KMS-11 (cell line): ENCODE measurements at regions not wholly inside any gene's neighbourhood (a gene's known extent, or its start where the extent isn't known, plus 50 kb on each side); places are given as distances from the start of the nearest gene placed in this dataset.

Experiments used
- H2AFZ ChIP-seq: fragments of 200-600 bp; sonication (generic); 2 replicates; pipeline ENCODE4 v1.6.1; 2016; ENCODE audit warnings: antibody characterized with exemption, mixed run types, low read depth
- H3K27ac ChIP-seq: fragments of 200-600 bp; sonication (generic); 2 replicates; pipeline ENCODE4 v1.6.1; 2016; ENCODE audit warnings: mild to moderate bottlenecking, mixed run types
- H3K27me3 ChIP-seq: fragments of 200-600 bp; sonication (generic); 2 replicates; pipeline ENCODE4 v1.6.1; 2017; ENCODE audit warnings: mild to moderate bottlenecking, low read depth, mixed run types, moderate library complexity; ENCODE audit not compliant: insufficient read depth
- H3K36me3 ChIP-seq: fragments of 200-600 bp; sonication (generic); 2 replicates; pipeline ENCODE4 v1.6.1; 2017; ENCODE audit warnings: mild to moderate bottlenecking, mixed run types; ENCODE audit not compliant: insufficient read depth
- H3K4me1 ChIP-seq: fragments of 200-600 bp; sonication (generic); 2 replicates; pipeline ENCODE4 v1.6.1; 2016; ENCODE audit warnings: mild to moderate bottlenecking, low read depth, mixed run types; ENCODE audit not compliant: poor library complexity, severe bottlenecking
- H3K4me2 ChIP-seq: fragments of 200-600 bp; sonication (generic); 2 replicates; pipeline ENCODE4 v1.7.0; 2016; ENCODE audit warnings: mild to moderate bottlenecking, mixed run types
- H3K4me3 ChIP-seq: fragments of 200-600 bp; sonication (generic); IDR thresholded peaks from 2 replicates; pipeline ENCODE4 v1.6.1; 2017; ENCODE audit warnings: low read depth, low read length, mixed read lengths; ENCODE audit not compliant: insufficient read depth
- H3K79me2 ChIP-seq: fragments of 200-600 bp; sonication (generic); 2 replicates; pipeline ENCODE4 v1.6.1; 2016; ENCODE audit warnings: low read depth, mixed run types; ENCODE audit not compliant: insufficient read depth
- H3K9ac ChIP-seq: fragments of 200-600 bp; sonication (generic); 2 replicates; pipeline ENCODE4 v1.6.1; 2016; ENCODE audit warnings: mild to moderate bottlenecking, mixed run types
- H4K20me1 ChIP-seq: fragments of 200-600 bp; sonication (generic); 2 replicates; pipeline ENCODE4 v1.6.1; 2016; ENCODE audit warnings: mild to moderate bottlenecking, mixed run types; ENCODE audit not compliant: insufficient read depth
- CTCF ChIP-seq: fragments of 200-600 bp; sonication (generic); conservative IDR thresholded peaks from 2 replicates; pipeline ENCODE4 v1.6.1; 2017; ENCODE audit warnings: low read depth, mild to moderate bottlenecking, antibody characterized with exemption, low read length, moderate library complexity, mixed read lengths

GRCh38 chr7:55272328-55272727, 92.8 kb upstream of the LANCL2 start:
- Histone ChIP-seq H3K9ac (no peak overlapping the region), H3K4me1 (no peaks in the 10 kb centered on the region), H3K4me3 (no peak overlapping the region), H3K79me2 (no peaks in the 10 kb centered on the region), H2AFZ (no peak overlapping the region), H3K27ac (no peak overlapping the region), H3K36me3 (no peaks in the 10 kb centered on the region), H3K27me3 (no peaks in the 10 kb centered on the region), H3K4me2 (no peak overlapping the region), H4K20me1 (no peaks in the 10 kb centered on the region)
- TF ChIP-seq CTCF, result no peak

GRCh38 chr7:55273186-55273980, 91.8 kb upstream of the LANCL2 start:
- Histone ChIP-seq H3K4me1 (no peaks in the 10 kb centered on the region), H3K27me3 (no peaks in the 10 kb centered on the region), H4K20me1 (no peaks in the 10 kb centered on the region), H3K27ac (no peak overlapping the region), H2AFZ (no peak overlapping the region), H3K4me3 (no peak overlapping the region), H3K79me2 (no peaks in the 10 kb centered on the region), H3K9ac (no peak overlapping the region), H3K36me3 (no peaks in the 10 kb centered on the region), H3K4me2 (no peak overlapping the region)
- no peak for TF ChIP-seq CTCF

GRCh38 chr7:55274156-55274555, 91.0 kb upstream of the LANCL2 start:
- H3K9ac ChIP-seq, result no peak overlapping the region
- no peak overlapping the region for H3K27ac ChIP-seq
- no peaks in the 10 kb centered on the region for H4K20me1 ChIP-seq
- H3K4me2 ChIP-seq, result no peak overlapping the region
- no peaks in the 10 kb centered on the region for H3K27me3 ChIP-seq
- no peak for TF ChIP-seq CTCF
- H3K36me3 ChIP-seq, result no peaks in the 10 kb centered on the region
- no peaks in the 10 kb centered on the region for H3K79me2 ChIP-seq
- no peak overlapping the region for H3K4me3 ChIP-seq
- H3K4me1 ChIP-seq, result no peaks in the 10 kb centered on the region
- no peak overlapping the region for H2AFZ ChIP-seq

- Histone ChIP-seq H3K27ac (no peak overlapping the region), H4K20me1 (no peaks in the 10 kb centered on the region), H2AFZ (no peak overlapping the region), H3K79me2 (no peaks in the 10 kb centered on the region), H3K9ac (no peak overlapping the region), H3K4me1 (no peaks in the 10 kb centered on the region), H3K4me3 (no peak overlapping the region), H3K27me3 (no peaks in the 10 kb centered on the region), H3K4me2 (no peak overlapping the region), H3K36me3 (no peaks in the 10 kb centered on the region)
- no peak for TF ChIP-seq CTCF
These were observed 89.6 kb upstream of the LANCL2 start for GRCh38 chr7:55275291-55276200.
